ENCODE measurements at regions not wholly inside any gene's neighbourhood (a gene's known extent, or its start where the extent isn't known, plus 50 kb on each side); places are given as distances from the start of the nearest gene placed in this dataset.
"Not testable (repeated sequence)": the region's sequence is repeated elsewhere in the genome, so short reads cannot be mapped to it uniquely, and the experiment has no call there.

- Histone ChIP-seq H3K27ac (ENCODE audit: low read depth, low read length) (no peak overlapping the region), H3K9me3 (ENCODE audit: control insufficient read depth in 3 of 3, low read length in 3 of 3) (peaks cover 0 to 4% (median 0%) of the 10 kb centered on the region in 3 donors), H3K27me3 (ENCODE audit: control insufficient read depth in 3 of 3, insufficient read depth in 3 of 3, low read length in 3 of 3) (no peaks in the 10 kb centered on the region), H3K4me3 (ENCODE audit: low read length in 3 of 3) (no peak overlapping the region), H3K9ac (ENCODE audit: low read depth in 1 of 3, low read length in 3 of 3) (no peak overlapping the region), H3K4me1 (ENCODE audit: control insufficient read depth in 3 of 3, insufficient read depth in 3 of 3, low read length in 3 of 3) (peaks cover 10 to 13% (median 12%) of the 10 kb centered on the region in 3 donors), H3K36me3 (ENCODE audit: control insufficient read depth in 3 of 3, insufficient read depth in 3 of 3, low read length in 3 of 3) (no peaks in the 10 kb centered on the region)
Measured at GRCh38 chr2:8246137-8246536, 435.7 kb upstream of the ID2 start.

- Histone ChIP-seq H3K27me3 (ENCODE audit: control insufficient read depth in 3 of 3, insufficient read depth in 3 of 3, low read length in 3 of 3) (no peaks in the 10 kb centered on the region), H3K4me3 (ENCODE audit: low read length in 3 of 3) (no peak overlapping the region), H3K27ac (ENCODE audit: low read depth, low read length) (peak overlapping the region; percentile 4), H3K4me1 (ENCODE audit: control insufficient read depth in 3 of 3, insufficient read depth in 3 of 3, low read length in 3 of 3) (peaks cover 12 to 13% (median 12%) of the 10 kb centered on the region in 3 donors), H3K9ac (ENCODE audit: low read depth in 1 of 3, low read length in 3 of 3) (no peak overlapping the region), H3K9me3 (ENCODE audit: control insufficient read depth in 3 of 3, low read length in 3 of 3) (peaks cover 0 to 4% (median 0%) of the 10 kb centered on the region in 3 donors), H3K36me3 (ENCODE audit: control insufficient read depth in 3 of 3, insufficient read depth in 3 of 3, low read length in 3 of 3) (no peaks in the 10 kb centered on the region)
Measured at GRCh38 chr2:8247905-8248622, 433.8 kb upstream of the ID2 start.

- Histone ChIP-seq H3K27me3 (ENCODE audit: control insufficient read depth in 3 of 3, insufficient read depth in 3 of 3, low read length in 3 of 3) (no peaks in the 10 kb centered on the region), H3K36me3 (ENCODE audit: control insufficient read depth in 3 of 3, insufficient read depth in 3 of 3, low read length in 3 of 3) (no peaks in the 10 kb centered on the region), H3K9ac (ENCODE audit: low read depth in 1 of 3, low read length in 3 of 3) (no peak overlapping the region), H3K9me3 (ENCODE audit: control insufficient read depth in 3 of 3, low read length in 3 of 3) (no peaks in the 10 kb centered on the region), H3K4me1 (ENCODE audit: control insufficient read depth in 3 of 3, insufficient read depth in 3 of 3, low read length in 3 of 3) (peaks cover 12 to 13% (median 13%) of the 10 kb centered on the region in 3 donors), H3K4me3 (ENCODE audit: low read length in 3 of 3) (no peak overlapping the region), H3K27ac (ENCODE audit: low read depth, low read length) (no peak overlapping the region)
Measured at GRCh38 chr2:8248623-8248957, 433.3 kb upstream of the ID2 start.

GRCh38 chr2:8249141-8249540, 432.7 kb upstream of the ID2 start:
- Histone ChIP-seq H3K4me1 (ENCODE audit: control insufficient read depth in 3 of 3, insufficient read depth in 3 of 3, low read length in 3 of 3) (peaks cover 12 to 13% (median 13%) of the 10 kb centered on the region in 3 donors), H3K9ac (ENCODE audit: low read depth in 1 of 3, low read length in 3 of 3) (peak overlapping the region in 1 of 3 donors; percentile 36), H3K9me3 (ENCODE audit: control insufficient read depth in 3 of 3, low read length in 3 of 3) (no peaks in the 10 kb centered on the region), H3K4me3 (ENCODE audit: low read length in 3 of 3) (peak overlapping the region in 1 of 3 donors; percentile 49), H3K27ac (ENCODE audit: low read depth, low read length) (no peak overlapping the region), H3K36me3 (ENCODE audit: control insufficient read depth in 3 of 3, insufficient read depth in 3 of 3, low read length in 3 of 3) (no peaks in the 10 kb centered on the region), H3K27me3 (ENCODE audit: control insufficient read depth in 3 of 3, insufficient read depth in 3 of 3, low read length in 3 of 3) (no peaks in the 10 kb centered on the region)

GRCh38 chr2:8249769-8250168, 432.1 kb upstream of the ID2 start:
- peaks cover 12 to 13% (median 13%) of the 10 kb centered on the region in 3 donors for H3K4me1 ChIP-seq (ENCODE audit: control insufficient read depth in 3 of 3, insufficient read depth in 3 of 3, low read length in 3 of 3)
- H3K27ac ChIP-seq (ENCODE audit: low read depth, low read length): no peak overlapping the region
- H3K36me3 ChIP-seq (ENCODE audit: control insufficient read depth in 3 of 3, insufficient read depth in 3 of 3, low read length in 3 of 3): no peaks in the 10 kb centered on the region
- H3K4me3 ChIP-seq (ENCODE audit: low read length in 3 of 3): no peak overlapping the region
- no peak overlapping the region for H3K9ac ChIP-seq (ENCODE audit: low read depth in 1 of 3, low read length in 3 of 3)
- H3K9me3 ChIP-seq (ENCODE audit: control insufficient read depth in 3 of 3, low read length in 3 of 3): no peaks in the 10 kb centered on the region
- no peaks in the 10 kb centered on the region for H3K27me3 ChIP-seq (ENCODE audit: control insufficient read depth in 3 of 3, insufficient read depth in 3 of 3, low read length in 3 of 3)

GRCh38 chr2:8250290-8250689, 431.6 kb upstream of the ID2 start:
- not testable (repeated sequence) for H3K27ac ChIP-seq (ENCODE audit: low read depth, low read length); H3K9ac ChIP-seq (ENCODE audit: low read depth in 1 of 3, low read length in 3 of 3); H3K27me3 ChIP-seq (ENCODE audit: control insufficient read depth in 3 of 3, insufficient read depth in 3 of 3, low read length in 3 of 3); H3K9me3 ChIP-seq (ENCODE audit: control insufficient read depth in 3 of 3, low read length in 3 of 3); H3K4me3 ChIP-seq (ENCODE audit: low read length in 3 of 3); H3K36me3 ChIP-seq (ENCODE audit: control insufficient read depth in 3 of 3, insufficient read depth in 3 of 3, low read length in 3 of 3)
- H3K4me1 ChIP-seq (ENCODE audit: control insufficient read depth in 3 of 3, insufficient read depth in 3 of 3, low read length in 3 of 3): peaks cover 12 to 13% (median 13%) of the 10 kb centered on the region in 3 donors

- H3K9me3 ChIP-seq (ENCODE audit: control insufficient read depth in 3 of 3, low read length in 3 of 3): no peaks in the 10 kb centered on the region
- H3K4me3 ChIP-seq (ENCODE audit: low read length in 3 of 3): no peak overlapping the region
- no peak overlapping the region for H3K9ac ChIP-seq (ENCODE audit: low read depth in 1 of 3, low read length in 3 of 3)
- H3K27me3 ChIP-seq (ENCODE audit: control insufficient read depth in 3 of 3, insufficient read depth in 3 of 3, low read length in 3 of 3): no peaks in the 10 kb centered on the region
- H3K36me3 ChIP-seq (ENCODE audit: control insufficient read depth in 3 of 3, insufficient read depth in 3 of 3, low read length in 3 of 3): no peaks in the 10 kb centered on the region
- H3K27ac ChIP-seq (ENCODE audit: low read depth, low read length): no peak overlapping the region
- H3K4me1 ChIP-seq (ENCODE audit: control insufficient read depth in 3 of 3, insufficient read depth in 3 of 3, low read length in 3 of 3): peaks cover 12 to 13% (median 13%) of the 10 kb centered on the region in 3 donors
Measured at GRCh38 chr2:8251291-8251690, 430.6 kb upstream of the ID2 start.

- H3K36me3 ChIP-seq (ENCODE audit: control insufficient read depth in 3 of 3, insufficient read depth in 3 of 3, low read length in 3 of 3): no peaks in the 10 kb centered on the region
- H3K27ac ChIP-seq (ENCODE audit: low read depth, low read length): no peak overlapping the region
- no peaks in the 10 kb centered on the region for H3K27me3 ChIP-seq (ENCODE audit: control insufficient read depth in 3 of 3, insufficient read depth in 3 of 3, low read length in 3 of 3)
- H3K4me3 ChIP-seq (ENCODE audit: low read length in 3 of 3): no peak overlapping the region
- no peak overlapping the region for H3K9ac ChIP-seq (ENCODE audit: low read depth in 1 of 3, low read length in 3 of 3)
- H3K9me3 ChIP-seq (ENCODE audit: control insufficient read depth in 3 of 3, low read length in 3 of 3): no peaks in the 10 kb centered on the region
- peaks cover 12 to 13% (median 13%) of the 10 kb centered on the region in 3 donors for H3K4me1 ChIP-seq (ENCODE audit: control insufficient read depth in 3 of 3, insufficient read depth in 3 of 3, low read length in 3 of 3)
Measured at GRCh38 chr2:8251856-8252255, 430.0 kb upstream of the ID2 start.

- peaks cover 3 to 10% (median 5%) of the 10 kb centered on the region in 3 donors for H3K4me1 ChIP-seq (ENCODE audit: control insufficient read depth in 3 of 3, insufficient read depth in 3 of 3, low read length in 3 of 3)
- H3K27ac ChIP-seq (ENCODE audit: low read depth, low read length): no peak overlapping the region
- no peak overlapping the region for H3K4me3 ChIP-seq (ENCODE audit: low read length in 3 of 3)
- no peaks in the 10 kb centered on the region for H3K36me3 ChIP-seq (ENCODE audit: control insufficient read depth in 3 of 3, insufficient read depth in 3 of 3, low read length in 3 of 3)
- no peaks in the 10 kb centered on the region for H3K27me3 ChIP-seq (ENCODE audit: control insufficient read depth in 3 of 3, insufficient read depth in 3 of 3, low read length in 3 of 3)
- H3K9me3 ChIP-seq (ENCODE audit: control insufficient read depth in 3 of 3, low read length in 3 of 3): no peaks in the 10 kb centered on the region
- H3K9ac ChIP-seq (ENCODE audit: low read depth in 1 of 3, low read length in 3 of 3): no peak overlapping the region
Measured at GRCh38 chr2:8252997-8253694, 428.7 kb upstream of the ID2 start.

- H3K4me1 ChIP-seq (ENCODE audit: control insufficient read depth in 3 of 3, insufficient read depth in 3 of 3, low read length in 3 of 3): peaks cover 0 to 10% (median 5%) of the 10 kb centered on the region in 3 donors
- no peaks in the 10 kb centered on the region for H3K9me3 ChIP-seq (ENCODE audit: control insufficient read depth in 3 of 3, low read length in 3 of 3)
- no peaks in the 10 kb centered on the region for H3K36me3 ChIP-seq (ENCODE audit: control insufficient read depth in 3 of 3, insufficient read depth in 3 of 3, low read length in 3 of 3)
- no peak overlapping the region for H3K4me3 ChIP-seq (ENCODE audit: low read length in 3 of 3)
- no peak overlapping the region for H3K27ac ChIP-seq (ENCODE audit: low read depth, low read length)
- H3K9ac ChIP-seq (ENCODE audit: low read depth in 1 of 3, low read length in 3 of 3): no peak overlapping the region
- no peaks in the 10 kb centered on the region for H3K27me3 ChIP-seq (ENCODE audit: control insufficient read depth in 3 of 3, insufficient read depth in 3 of 3, low read length in 3 of 3)
Measured at GRCh38 chr2:8253781-8254180, 428.1 kb upstream of the ID2 start.
